ENCODE measurements at regions not wholly inside any gene's neighbourhood (a gene's known extent, or its start where the extent isn't known, plus 50 kb on each side); places are given as distances from the start of the nearest gene placed in this dataset.

GRCh38 chr4:89482251-89482650 lies 174.7 kb upstream of the GPRIN3 start:
- H3K27me3 ChIP-seq (ENCODE audit: control insufficient read depth in 2 of 2, insufficient read depth in 2 of 2, low read length in 2 of 2): no peaks in the 10 kb centered on the region
- no peaks in the 10 kb centered on the region for H3K36me3 ChIP-seq (ENCODE audit: control insufficient read depth, insufficient read depth, low read length)
- H3K27ac ChIP-seq (ENCODE audit: extremely low read depth, low read depth, low read length): no peak overlapping the region
- no peaks in the 10 kb centered on the region for H4K20me1 ChIP-seq (replicated peaks; ENCODE audit: control insufficient read depth, insufficient read depth, low read length)
- H2AFZ ChIP-seq (ENCODE audit: low read depth, low read length): no peak overlapping the region
- no peaks in the 10 kb centered on the region for H3K9me1 ChIP-seq (ENCODE audit: control insufficient read depth, insufficient read depth, low read length)
- no TSS peak for BruUV-seq (replicated peaks)
- H3K4me2 ChIP-seq (ENCODE audit: insufficient read depth, low read length): no peak overlapping the region
- H3K79me2 ChIP-seq (ENCODE audit: control insufficient read depth, insufficient read depth, low read length): no peaks in the 10 kb centered on the region
- no peak overlapping the region for H3K9ac ChIP-seq (ENCODE audit: insufficient read depth in 1 of 2, low read depth in 2 of 2, low read length in 2 of 2)
- H3K4me1 ChIP-seq (replicated peaks in 1 of 2; ENCODE audit: control insufficient read depth in 2 of 2, insufficient read depth in 2 of 2, low read length in 2 of 2): no peaks in the 10 kb centered on the region
- no peak overlapping the region for H3K4me3 ChIP-seq
- POLR2A ChIA-PET: no interaction called here
- CTCF ChIA-PET (ENCODE audit: low intra/inter-chr PET ratio): no interaction called here
- peak; percentile 12 to 29 (median 19) for DNase-seq (ENCODE audit: extremely low read depth in 1 of 4, low spot score in 3 of 4)
- peak; percentile 75 for ATAC-seq
- no peaks in the 10 kb centered on the region for H3K9me3 ChIP-seq (replicated peaks; ENCODE audit: control insufficient read depth, insufficient read depth, low read depth, low read length)
- no peak for FAIRE-seq
- peak in 1 of 3 experiments; percentile 26; a peak in 1 of 6 replicates for TF ChIP-seq CTCF (IDR thresholded peaks at IDR 0.05 in 2 of 3, conservative IDR thresholded peaks at IDR 0.05 in 1 of 3; ENCODE audit: insufficient read depth in 2 of 3, low read depth in 1 of 3, low read length in 3 of 3)
- no peak for TF ChIP-seq TRIM25 (IDR thresholded peaks at IDR 0.05; ENCODE audit: borderline replicate concordance)
- no peak for TF ChIP-seq TBP (optimal IDR thresholded peaks at IDR 0.05; ENCODE audit: low read depth, low read length)
- no peak for TF ChIP-seq ZNF140 (CRISPR knock-in tag; IDR thresholded peaks at IDR 0.05)
- TF ChIP-seq TCF7L2 (IDR thresholded peaks at IDR 0.05; ENCODE audit: low read depth, low read length): no peak
- TF ChIP-seq RAD21 (CRISPR knock-in tag; conservative IDR thresholded peaks at IDR 0.05 in 1 of 2, IDR thresholded peaks at IDR 0.05 in 1 of 2): peak; percentile 36 to 50
- in situ Hi-C loops (cut with MboI) (no loop called here), intact Hi-C loops (cut with micrococcal nuclease) (no loop called here)
